ENCODE measurements at regions not wholly inside any gene's neighbourhood (a gene's known extent, or its start where the extent isn't known, plus 50 kb on each side); places are given as distances from the start of the nearest gene placed in this dataset.

- TF ChIP-seq SYNCRIP (IDR thresholded peaks at IDR 0.05; ENCODE audit: insufficient read depth, low read depth, low read length): no peak
Observed at GRCh38 chr1:55506740-55507577, 291.8 kb upstream of the USP24 start (continued).

GRCh38 chr1:55505326-55505725, 290.2 kb upstream of the USP24 start:
- Histone ChIP-seq H3K36me3 (replicated peaks in 1 of 2; ENCODE audit: control insufficient read depth in 1 of 2, insufficient read depth in 2 of 2, low read length in 2 of 2) (no peaks in the 10 kb centered on the region), H3K27me3 (ENCODE audit: control insufficient read depth in 1 of 2, insufficient read depth in 2 of 2, low read length in 2 of 2) (peaks cover 0 to 3% of the 10 kb centered on the region in 2 experiments; a peak in 1 of 5 replicates), H4K20me1 (ENCODE audit: insufficient read depth, low read length) (no peaks in the 10 kb centered on the region), H2AFZ (ENCODE audit: low read length) (no peak overlapping the region), H3K4me1 (ENCODE audit: insufficient read depth, low read length) (peaks cover 29% of the 10 kb centered on the region), H3K4me2 (ENCODE audit: low read depth, low read length) (no peak overlapping the region), H3K79me2 (ENCODE audit: insufficient read depth, low read length) (no peaks in the 10 kb centered on the region), H3K9me3 (ENCODE audit: low read length) (no peaks in the 10 kb centered on the region), H3K9ac (ENCODE audit: insufficient read depth, low read depth, low read length) (no peak overlapping the region), H3K4me3 (replicated peaks in 1 of 3; ENCODE audit: insufficient read depth in 1 of 3, low read depth in 2 of 3, low read length in 3 of 3) (no peak overlapping the region), H3K27ac (ENCODE audit: extremely low read length, insufficient read depth, low read length) (no peak overlapping the region)
- no TSS peak for BruUV-seq (replicated peaks)
- ATAC-seq (no peak), DNase-seq (ENCODE audit: low spot score) (no peak), FAIRE-seq (no peak)
- in situ Hi-C loops (cut with HindIII; ENCODE audit: extremely low pct_ligation_motif_present, low pct_unique_long_range_greater_than_20kb) (no loop called here), intact Hi-C loops (cut with micrococcal nuclease; ENCODE audit: unreplicated experiment) (no loop called here)
- ChIA-PET CTCF (ENCODE audit: low intra/inter-chr PET ratio, low total read pairs) (no interaction called here), POLR2A (no interaction called here)
- no peak for TF ChIP-seq ZNF414 (CRISPR knock-in tag; IDR thresholded peaks at IDR 0.05)
- TF ChIP-seq, protein P1, sequence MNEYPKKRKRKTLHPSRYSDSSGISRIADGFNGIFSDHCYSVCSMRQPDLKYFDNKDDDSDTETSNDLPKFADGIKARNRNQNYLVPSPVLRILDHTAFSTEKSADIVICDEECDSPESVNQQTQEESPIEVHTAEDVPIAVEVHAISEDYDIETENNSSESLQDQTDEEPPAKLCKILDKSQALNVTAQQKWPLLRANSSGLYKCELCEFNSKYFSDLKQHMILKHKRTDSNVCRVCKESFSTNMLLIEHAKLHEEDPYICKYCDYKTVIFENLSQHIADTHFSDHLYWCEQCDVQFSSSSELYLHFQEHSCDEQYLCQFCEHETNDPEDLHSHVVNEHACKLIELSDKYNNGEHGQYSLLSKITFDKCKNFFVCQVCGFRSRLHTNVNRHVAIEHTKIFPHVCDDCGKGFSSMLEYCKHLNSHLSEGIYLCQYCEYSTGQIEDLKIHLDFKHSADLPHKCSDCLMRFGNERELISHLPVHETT (CRISPR knock-in tag; conservative IDR thresholded peaks at IDR 0.05): no peak
- TF ChIP-seq TBX3 (IDR thresholded peaks at IDR 0.05; ENCODE audit: borderline replicate concordance): no peak
- no peak for TF ChIP-seq MBD4 (IDR thresholded peaks at IDR 0.05; ENCODE audit: borderline replicate concordance, low read length)
- no peak for TF ChIP-seq NONO (IDR thresholded peaks at IDR 0.05)
- no peak for TF ChIP-seq NONO (CRISPR knock-in tag; conservative IDR thresholded peaks at IDR 0.05)
- TF ChIP-seq, protein P2, sequence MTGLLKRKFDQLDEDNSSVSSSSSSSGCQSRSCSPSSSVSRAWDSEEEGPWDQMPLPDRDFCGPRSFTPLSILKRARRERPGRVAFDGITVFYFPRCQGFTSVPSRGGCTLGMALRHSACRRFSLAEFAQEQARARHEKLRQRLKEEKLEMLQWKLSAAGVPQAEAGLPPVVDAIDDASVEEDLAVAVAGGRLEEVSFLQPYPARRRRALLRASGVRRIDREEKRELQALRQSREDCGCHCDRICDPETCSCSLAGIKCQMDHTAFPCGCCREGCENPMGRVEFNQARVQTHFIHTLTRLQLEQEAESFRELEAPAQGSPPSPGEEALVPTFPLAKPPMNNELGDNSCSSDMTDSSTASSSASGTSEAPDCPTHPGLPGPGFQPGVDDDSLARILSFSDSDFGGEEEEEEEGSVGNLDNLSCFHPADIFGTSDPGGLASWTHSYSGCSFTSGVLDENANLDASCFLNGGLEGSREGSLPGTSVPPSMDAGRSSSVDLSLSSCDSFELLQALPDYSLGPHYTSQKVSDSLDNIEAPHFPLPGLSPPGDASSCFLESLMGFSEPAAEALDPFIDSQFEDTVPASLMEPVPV (CRISPR knock-in tag; IDR thresholded peaks at IDR 0.05): no peak
- TF ChIP-seq, protein P3, sequence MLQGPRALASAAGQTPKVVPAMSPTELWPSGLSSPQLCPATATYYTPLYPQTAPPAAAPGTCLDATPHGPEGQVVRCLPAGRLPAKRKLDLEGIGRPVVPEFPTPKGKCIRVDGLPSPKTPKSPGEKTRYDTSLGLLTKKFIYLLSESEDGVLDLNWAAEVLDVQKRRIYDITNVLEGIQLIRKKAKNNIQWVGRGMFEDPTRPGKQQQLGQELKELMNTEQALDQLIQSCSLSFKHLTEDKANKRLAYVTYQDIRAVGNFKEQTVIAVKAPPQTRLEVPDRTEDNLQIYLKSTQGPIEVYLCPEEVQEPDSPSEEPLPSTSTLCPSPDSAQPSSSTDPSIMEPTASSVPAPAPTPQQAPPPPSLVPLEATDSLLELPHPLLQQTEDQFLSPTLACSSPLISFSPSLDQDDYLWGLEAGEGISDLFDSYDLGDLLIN (CRISPR knock-in tag; IDR thresholded peaks at IDR 0.05; ENCODE audit: borderline replicate concordance): no peak
- TF ChIP-seq ZNF569 (CRISPR knock-in tag; IDR thresholded peaks at IDR 0.05; ENCODE audit: borderline replicate concordance): no peak
- TF ChIP-seq, protein P4, sequence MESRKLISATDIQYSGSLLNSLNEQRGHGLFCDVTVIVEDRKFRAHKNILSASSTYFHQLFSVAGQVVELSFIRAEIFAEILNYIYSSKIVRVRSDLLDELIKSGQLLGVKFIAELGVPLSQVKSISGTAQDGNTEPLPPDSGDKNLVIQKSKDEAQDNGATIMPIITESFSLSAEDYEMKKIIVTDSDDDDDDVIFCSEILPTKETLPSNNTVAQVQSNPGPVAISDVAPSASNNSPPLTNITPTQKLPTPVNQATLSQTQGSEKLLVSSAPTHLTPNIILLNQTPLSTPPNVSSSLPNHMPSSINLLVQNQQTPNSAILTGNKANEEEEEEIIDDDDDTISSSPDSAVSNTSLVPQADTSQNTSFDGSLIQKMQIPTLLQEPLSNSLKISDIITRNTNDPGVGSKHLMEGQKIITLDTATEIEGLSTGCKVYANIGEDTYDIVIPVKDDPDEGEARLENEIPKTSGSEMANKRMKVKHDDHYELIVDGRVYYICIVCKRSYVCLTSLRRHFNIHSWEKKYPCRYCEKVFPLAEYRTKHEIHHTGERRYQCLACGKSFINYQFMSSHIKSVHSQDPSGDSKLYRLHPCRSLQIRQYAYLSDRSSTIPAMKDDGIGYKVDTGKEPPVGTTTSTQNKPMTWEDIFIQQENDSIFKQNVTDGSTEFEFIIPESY (CRISPR knock-in tag; IDR thresholded peaks at IDR 0.05): no peak
- TF ChIP-seq TBX2 (CRISPR knock-in tag; IDR thresholded peaks at IDR 0.05; ENCODE audit: borderline replicate concordance): no peak
